HCT116 (cell line): ENCODE measurements at regions not wholly inside any gene's neighbourhood (a gene's known extent, or its start where the extent isn't known, plus 50 kb on each side); places are given as distances from the start of the nearest gene placed in this dataset.

Experiments
- ATAC-seq: fragments of 200-7000 bp; cut with Tn5 transposase; 2 replicates; pipeline ENCODE4 v1.9.1; 2020; ENCODE audit warnings: mild to moderate bottlenecking, moderate library complexity
- BruUV-seq: library from RNA; stranded (reverse); fragments of 400-500 nt; replicated peaks from 2 replicates; lab custom pipeline; 2021; lab: Mats Ljungman, UMichigan
- CTCF ChIA-PET: fragments of 300-600 bp; sonication (Branson Sonifier 250); formaldehyde crosslinking; loops from one replicate; lab custom pipeline; 2021; ENCODE audit warnings: antibody characterized with exemption; lab: Charles Lee
- POLR2A ChIA-PET: fragments of 300-600, 350-600 bp; sonication (Branson Sonifier 250); formaldehyde crosslinking; loops from one replicate; lab custom pipeline; 2021; ENCODE audit warnings: antibody characterized with exemption; lab: Charles Lee
- RAD21 ChIA-PET, 2 experiments: fragments of 300-600 bp; sonication (Branson Sonifier 250); formaldehyde crosslinking; loops; one replicate each; lab custom pipeline; 2023; ENCODE audit warnings: low total read pairs in 2 of 2; ENCODE audit not compliant: uncharacterized antibody in 2 of 2, unreplicated experiment in 2 of 2, low non-redundant PET in 1 of 2; lab: Charles Lee
- DNase-seq: peaks from one replicate; pipeline ENCODE4 v3.0.0-alpha.2; 2010; ENCODE audit warnings: low read depth, low spot score
- H2AFZ ChIP-seq: fragments of 200-600 bp; shearing (Covaris generic), sonication (generic); 2 replicates; pipeline ENCODE4 v1.6.1; 2017; ENCODE audit warnings: low read depth, mixed run types, mixed read lengths, antibody characterized with exemption, low read length; ENCODE audit not compliant: poor library complexity, severe bottlenecking
- H3K27ac ChIP-seq: 2 replicates; pipeline ENCODE4 v1.5.1; 2012; ENCODE audit warnings: low read depth, low read length
- H3K27me3 ChIP-seq: fragments of 200-600 bp; sonication (generic); 2 replicates; pipeline ENCODE4 v1.6.1; 2016; ENCODE audit warnings: mixed run types, low read length, mixed read lengths; ENCODE audit not compliant: insufficient read depth
- H3K36me3 ChIP-seq, 2 experiments: fragments of 200-500 bp in 1 of 2; fragments of 200-600 bp in 1 of 2; sonication (Bioruptor generic) in 1 of 2; sonication (generic) in 1 of 2; 2 replicates each; pipeline versions ENCODE4 v1.5.1 to v1.6.1; 2014 to 2016; ENCODE audit warnings: low read length in 2 of 2, inconsistent platforms in 1 of 2, mixed read lengths in 1 of 2, mixed run types in 1 of 2; ENCODE audit not compliant: insufficient read depth in 2 of 2, control insufficient read depth in 1 of 2
- H3K4me1 ChIP-seq, 2 experiments: fragments of 200-600 bp in 1 of 2; sonication (generic) in 1 of 2; 2 replicates each; pipeline versions ENCODE4 v1.5.1 to v1.6.1; 2012 to 2017; ENCODE audit warnings: low read length in 2 of 2, inconsistent platforms in 1 of 2, mild to moderate bottlenecking in 1 of 2, mixed read lengths in 1 of 2, mixed run types in 1 of 2, moderate library complexity in 1 of 2; ENCODE audit not compliant: insufficient read depth in 2 of 2, control insufficient read depth in 1 of 2
- H3K4me2 ChIP-seq: fragments of 200-600 bp; sonication (generic); 2 replicates; pipeline ENCODE4 v1.6.1; 2017; ENCODE audit warnings: mixed run types, low read length, mixed read lengths
- H3K4me3 ChIP-seq, 2 experiments: fragments of 200-600 bp in 1 of 2; sonication (generic) in 1 of 2; replicated peaks in 1 of 2; 2 replicates each; pipeline ENCODE4 v1.5.1; 2011 to 2016; ENCODE audit warnings: low read length in 2 of 2, control low read depth in 1 of 2, low read depth in 1 of 2, mild to moderate bottlenecking in 1 of 2, mixed read lengths in 1 of 2, mixed run types in 1 of 2
- H3K79me2 ChIP-seq: fragments of 200-600 bp; sonication (generic); 2 replicates; pipeline ENCODE4 v1.6.1; 2017; ENCODE audit warnings: mild to moderate bottlenecking, mixed run types, low read length, moderate library complexity, mixed read lengths; ENCODE audit not compliant: insufficient read depth
- H3K9ac ChIP-seq: fragments of 200-600 bp; sonication (generic); 2 replicates; pipeline ENCODE4 v1.6.1; 2016; ENCODE audit warnings: low read length, mixed read lengths
- H3K9me2 ChIP-seq: fragments of 200-600 bp; sonication (generic), shearing (Covaris generic); 2 replicates; pipeline ENCODE4 v1.6.1; 2017; ENCODE audit warnings: mixed run types, mild to moderate bottlenecking, moderate library complexity; ENCODE audit not compliant: insufficient read depth
- H3K9me3 ChIP-seq, 2 experiments: fragments of 200-500 bp in 1 of 2; fragments of 200-600 bp in 1 of 2; sonication (Bioruptor generic) in 1 of 2; sonication (generic) in 1 of 2; 2 replicates each; pipeline ENCODE4 v1.6.1; 2014 to 2017; ENCODE audit warnings: low read length in 2 of 2, mixed read lengths in 2 of 2, inconsistent platforms in 1 of 2, low read depth in 1 of 2, mild to moderate bottlenecking in 1 of 2, mixed run types in 1 of 2, moderate library complexity in 1 of 2; ENCODE audit not compliant: control insufficient read depth in 1 of 2, insufficient read depth in 1 of 2
- H4K20me1 ChIP-seq: fragments of 200-600 bp; sonication (generic), shearing (Covaris generic); 2 replicates; pipeline ENCODE4 v1.6.1; 2017; ENCODE audit warnings: mixed run types, mild to moderate bottlenecking, moderate library complexity; ENCODE audit not compliant: insufficient read depth
- CEBPB ChIP-seq: IDR thresholded peaks from 2 replicates; pipeline ENCODE4 v1.6.1; 2012; ENCODE audit warnings: low read depth
- EGR1 ChIP-seq: IDR thresholded peaks from 2 replicates; pipeline ENCODE4 v1.6.1; 2012; ENCODE audit warnings: low read depth
- ELF1 ChIP-seq: IDR thresholded peaks from 2 replicates; pipeline ENCODE4 v1.6.1; 2012; ENCODE audit warnings: low read depth, borderline replicate concordance
- EZH2 ChIP-seq: fragments of 200-600 bp; sonication (generic); IDR thresholded peaks from 2 replicates; pipeline ENCODE4 v1.6.1; 2017; ENCODE audit warnings: antibody characterized with exemption, mixed run types
- EZH2phosphoT487 ChIP-seq: fragments of 200-600 bp; IDR thresholded peaks from 2 replicates; pipeline ENCODE4 v1.6.1; 2018; ENCODE audit warnings: antibody characterized with exemption, borderline replicate concordance
- FOSL1 ChIP-seq: IDR thresholded peaks from 2 replicates; pipeline ENCODE4 v1.6.1; 2012; ENCODE audit warnings: low read depth
- JUND ChIP-seq: IDR thresholded peaks from 2 replicates; pipeline ENCODE4 v1.6.1; 2012
- POLR2A ChIP-seq: IDR thresholded peaks from 2 replicates; pipeline ENCODE4 v1.7.0; 2011; ENCODE audit warnings: borderline replicate concordance; ENCODE audit not compliant: insufficient read depth, insufficient read length; ENCODE audit errors: extremely low read depth
- POLR2AphosphoS5 ChIP-seq: IDR thresholded peaks from 2 replicates; pipeline ENCODE4 v1.6.1; 2011; ENCODE audit warnings: mild to moderate bottlenecking, low read depth, low read length, moderate library complexity
- RAD21 ChIP-seq: IDR thresholded peaks from 2 replicates; pipeline ENCODE4 v1.6.1; 2012; ENCODE audit warnings: low read depth, mild to moderate bottlenecking
- SIN3A ChIP-seq: IDR thresholded peaks from 2 replicates; pipeline ENCODE4 v1.6.1; 2012; ENCODE audit warnings: low read depth
- SRF ChIP-seq: IDR thresholded peaks from 2 replicates; pipeline ENCODE4 v1.6.1; 2012; ENCODE audit warnings: low read depth
- TCF7L2 ChIP-seq: IDR thresholded peaks from 2 replicates; pipeline ENCODE4 v1.7.0; 2011; ENCODE audit warnings: borderline replicate concordance, inconsistent platforms; ENCODE audit not compliant: insufficient read depth, insufficient read length; ENCODE audit errors: extremely low read depth
- YY1 ChIP-seq: IDR thresholded peaks from 2 replicates; pipeline ENCODE4 v1.6.1; 2011; ENCODE audit warnings: low read length, low read depth, moderate library complexity, mild to moderate bottlenecking; ENCODE audit not compliant: insufficient replicate concordance; ENCODE audit errors: extremely low read depth
- intact Hi-C: fragments of 100-400 bp; cut with micrococcal nuclease; formaldehyde crosslinking; loops from 2 replicates; pipeline ENCODE4 v1.10.0; 2022
- TF ChIP-seq, protein P1 (sequence below): IDR thresholded peaks from 2 replicates; pipeline ENCODE4 v1.6.1; 2012
- TF ChIP-seq, protein P2 (sequence below): IDR thresholded peaks from 2 replicates; pipeline ENCODE4 v1.6.1; 2012; ENCODE audit warnings: low read depth
- TF ChIP-seq, protein P3 (sequence below): IDR thresholded peaks from 2 replicates; pipeline ENCODE4 v1.6.1; 2011; ENCODE audit warnings: mild to moderate bottlenecking, low read length, moderate library complexity; ENCODE audit not compliant: insufficient replicate concordance; ENCODE audit errors: extremely low read depth

DNA sequence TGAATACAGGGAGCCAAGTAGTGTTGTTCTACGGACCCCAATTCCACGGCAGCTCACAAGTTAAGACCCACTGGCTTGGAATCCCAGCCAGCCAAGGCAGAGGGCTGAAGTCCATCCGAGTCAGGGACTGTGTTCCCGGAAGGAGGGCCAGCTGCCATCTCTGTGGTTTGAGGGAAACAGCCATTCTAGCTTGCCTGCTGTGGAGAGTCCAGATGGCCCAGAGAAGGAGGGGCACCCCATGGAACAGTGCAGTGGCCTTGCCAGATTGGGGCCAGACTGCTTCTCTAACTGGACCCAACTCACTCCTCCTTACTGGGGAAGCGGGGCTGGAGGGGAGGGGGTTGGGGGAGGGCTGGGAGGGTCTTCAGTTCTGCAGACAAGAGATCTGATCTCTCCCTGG lies 156.4 kb downstream of the FAM181B start:
- H3K79me2 ChIP-seq: no peaks in the 10 kb centered on the region
- POLR2A ChIA-PET: no interaction called here
- H2AFZ ChIP-seq: no peak overlapping the region
- H3K27me3 ChIP-seq: no peaks in the 10 kb centered on the region
- H3K27ac ChIP-seq: no peak overlapping the region
- H3K9me3 ChIP-seq: no peaks in the 10 kb centered on the region
- intact Hi-C loops: no loop called here
- CTCF ChIA-PET: no interaction called here
- H3K4me2 ChIP-seq: no peak overlapping the region
- DNase-seq (no peak), ATAC-seq (no peak)
- RAD21 ChIA-PET: no interaction called here
- TF ChIP-seq POLR2AphosphoS5 (no peak), EZH2 (no peak), SRF (no peak), RAD21 (no peak), YY1 (no peak), JUND (no peak), FOSL1 (no peak), CEBPB (no peak), EGR1 (no peak), TCF7L2 (no peak), SIN3A (no peak), POLR2A (no peak), EZH2phosphoT487 (no peak), ELF1 (no peak)
- TF ChIP-seq, protein P1, sequence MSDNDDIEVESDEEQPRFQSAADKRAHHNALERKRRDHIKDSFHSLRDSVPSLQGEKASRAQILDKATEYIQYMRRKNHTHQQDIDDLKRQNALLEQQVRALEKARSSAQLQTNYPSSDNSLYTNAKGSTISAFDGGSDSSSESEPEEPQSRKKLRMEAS: no peak
- TF ChIP-seq, protein P2, sequence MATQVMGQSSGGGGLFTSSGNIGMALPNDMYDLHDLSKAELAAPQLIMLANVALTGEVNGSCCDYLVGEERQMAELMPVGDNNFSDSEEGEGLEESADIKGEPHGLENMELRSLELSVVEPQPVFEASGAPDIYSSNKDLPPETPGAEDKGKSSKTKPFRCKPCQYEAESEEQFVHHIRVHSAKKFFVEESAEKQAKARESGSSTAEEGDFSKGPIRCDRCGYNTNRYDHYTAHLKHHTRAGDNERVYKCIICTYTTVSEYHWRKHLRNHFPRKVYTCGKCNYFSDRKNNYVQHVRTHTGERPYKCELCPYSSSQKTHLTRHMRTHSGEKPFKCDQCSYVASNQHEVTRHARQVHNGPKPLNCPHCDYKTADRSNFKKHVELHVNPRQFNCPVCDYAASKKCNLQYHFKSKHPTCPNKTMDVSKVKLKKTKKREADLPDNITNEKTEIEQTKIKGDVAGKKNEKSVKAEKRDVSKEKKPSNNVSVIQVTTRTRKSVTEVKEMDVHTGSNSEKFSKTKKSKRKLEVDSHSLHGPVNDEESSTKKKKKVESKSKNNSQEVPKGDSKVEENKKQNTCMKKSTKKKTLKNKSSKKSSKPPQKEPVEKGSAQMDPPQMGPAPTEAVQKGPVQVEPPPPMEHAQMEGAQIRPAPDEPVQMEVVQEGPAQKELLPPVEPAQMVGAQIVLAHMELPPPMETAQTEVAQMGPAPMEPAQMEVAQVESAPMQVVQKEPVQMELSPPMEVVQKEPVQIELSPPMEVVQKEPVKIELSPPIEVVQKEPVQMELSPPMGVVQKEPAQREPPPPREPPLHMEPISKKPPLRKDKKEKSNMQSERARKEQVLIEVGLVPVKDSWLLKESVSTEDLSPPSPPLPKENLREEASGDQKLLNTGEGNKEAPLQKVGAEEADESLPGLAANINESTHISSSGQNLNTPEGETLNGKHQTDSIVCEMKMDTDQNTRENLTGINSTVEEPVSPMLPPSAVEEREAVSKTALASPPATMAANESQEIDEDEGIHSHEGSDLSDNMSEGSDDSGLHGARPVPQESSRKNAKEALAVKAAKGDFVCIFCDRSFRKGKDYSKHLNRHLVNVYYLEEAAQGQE: no peak
- TF ChIP-seq, protein P3, sequence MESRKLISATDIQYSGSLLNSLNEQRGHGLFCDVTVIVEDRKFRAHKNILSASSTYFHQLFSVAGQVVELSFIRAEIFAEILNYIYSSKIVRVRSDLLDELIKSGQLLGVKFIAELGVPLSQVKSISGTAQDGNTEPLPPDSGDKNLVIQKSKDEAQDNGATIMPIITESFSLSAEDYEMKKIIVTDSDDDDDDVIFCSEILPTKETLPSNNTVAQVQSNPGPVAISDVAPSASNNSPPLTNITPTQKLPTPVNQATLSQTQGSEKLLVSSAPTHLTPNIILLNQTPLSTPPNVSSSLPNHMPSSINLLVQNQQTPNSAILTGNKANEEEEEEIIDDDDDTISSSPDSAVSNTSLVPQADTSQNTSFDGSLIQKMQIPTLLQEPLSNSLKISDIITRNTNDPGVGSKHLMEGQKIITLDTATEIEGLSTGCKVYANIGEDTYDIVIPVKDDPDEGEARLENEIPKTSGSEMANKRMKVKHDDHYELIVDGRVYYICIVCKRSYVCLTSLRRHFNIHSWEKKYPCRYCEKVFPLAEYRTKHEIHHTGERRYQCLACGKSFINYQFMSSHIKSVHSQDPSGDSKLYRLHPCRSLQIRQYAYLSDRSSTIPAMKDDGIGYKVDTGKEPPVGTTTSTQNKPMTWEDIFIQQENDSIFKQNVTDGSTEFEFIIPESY: no peak
- no peaks in the 10 kb centered on the region for H4K20me1 ChIP-seq
- no TSS peak for BruUV-seq
- H3K4me3 ChIP-seq: no peak overlapping the region
- H3K9ac ChIP-seq: no peak overlapping the region
- H3K36me3 ChIP-seq: no peaks in the 10 kb centered on the region
- no peaks in the 10 kb centered on the region for H3K9me2 ChIP-seq
- no peaks in the 10 kb centered on the region for H3K4me1 ChIP-seq
